ENCODE measurements at regions not wholly inside any gene's neighbourhood (a gene's known extent, or its start where the extent isn't known, plus 50 kb on each side); places are given as distances from the start of the nearest gene placed in this dataset.

GRCh38 chr17:33522623-33523022, 229.5 kb upstream of the ASIC2 start:
- TF ChIP-seq CTCF (IDR thresholded peaks at IDR 0.05) (no peak), POLR2A (IDR thresholded peaks at IDR 0.05) (no peak), EP300 (IDR thresholded peaks at IDR 0.05) (no peak)
